H9 (cell line): ENCODE measurements at regions not wholly inside any gene's neighbourhood (a gene's known extent, or its start where the extent isn't known, plus 50 kb on each side); places are given as distances from the start of the nearest gene placed in this dataset.

ENCODE experiments used
- DNase-seq: peaks from one replicate; pipeline ENCODE4 v3.0.0-alpha.2; 2017
- H2AFZ ChIP-seq: one replicate; pipeline ENCODE4 v1.6.1; 2013; ENCODE audit warnings: mild to moderate bottlenecking, low read length, control low read depth, moderate library complexity
- H2AK5ac ChIP-seq: 2 replicates; pipeline ENCODE4 v1.6.1; 2013; ENCODE audit warnings: low read length, control low read depth, mixed read lengths; ENCODE audit not compliant: insufficient read length
- H2BK120ac ChIP-seq: one replicate; pipeline ENCODE4 v1.6.1; 2013; ENCODE audit warnings: low read depth, mild to moderate bottlenecking, low read length, control low read depth, inconsistent platforms; ENCODE audit not compliant: poor library complexity, severe bottlenecking
- H2BK12ac ChIP-seq: 2 replicates; pipeline ENCODE4 v1.6.1; 2013; ENCODE audit warnings: low read length, control low read depth, mixed read lengths, low read depth; ENCODE audit not compliant: insufficient read length
- H2BK15ac ChIP-seq: 2 replicates; pipeline ENCODE4 v1.6.1; 2013; ENCODE audit warnings: low read depth, low read length, control low read depth
- H2BK20ac ChIP-seq: one replicate; pipeline ENCODE4 v1.6.1; 2013; ENCODE audit warnings: low read depth, mild to moderate bottlenecking, low read length, control low read depth, inconsistent platforms; ENCODE audit not compliant: poor library complexity, severe bottlenecking
- H2BK5ac ChIP-seq: 2 replicates; pipeline ENCODE4 v1.6.1; 2013; ENCODE audit warnings: low read length, control low read depth, mixed read lengths; ENCODE audit not compliant: insufficient read length
- H3K14ac ChIP-seq: 2 replicates; pipeline ENCODE4 v1.6.1; 2013; ENCODE audit warnings: low read length, control low read depth; ENCODE audit not compliant: insufficient read depth
- H3K18ac ChIP-seq: 2 replicates; pipeline ENCODE4 v1.6.1; 2013; ENCODE audit warnings: low read depth, mild to moderate bottlenecking, mixed read lengths, low read length, control low read depth; ENCODE audit not compliant: insufficient read length
- H3K23ac ChIP-seq: 2 replicates; pipeline ENCODE4 v1.6.1; 2013; ENCODE audit warnings: low read length, control low read depth, mixed read lengths, low read depth; ENCODE audit not compliant: insufficient read length
- H3K23me2 ChIP-seq: 2 replicates; pipeline ENCODE4 v1.6.1; 2013; ENCODE audit warnings: low read depth, mild to moderate bottlenecking, mixed read lengths, low read length, control low read depth; ENCODE audit not compliant: insufficient read length, poor library complexity, severe bottlenecking
- H3K27ac ChIP-seq: 2 replicates; pipeline ENCODE4 v1.5.1; 2013; ENCODE audit warnings: low read length, control low read depth, mixed read lengths, low read depth; ENCODE audit not compliant: insufficient read length
- H3K27me3 ChIP-seq: 2 replicates; pipeline ENCODE4 v1.6.1; 2013; ENCODE audit warnings: low read length, control low read depth, inconsistent platforms; ENCODE audit not compliant: insufficient read depth
- H3K4ac ChIP-seq: 2 replicates; pipeline ENCODE4 v1.6.1; 2013; ENCODE audit warnings: low read depth, mild to moderate bottlenecking, control low read depth, inconsistent platforms, low read length, moderate library complexity
- H3K4me1 ChIP-seq: 2 replicates; pipeline ENCODE4 v1.6.1; 2013; ENCODE audit warnings: low read length, control low read depth, inconsistent platforms; ENCODE audit not compliant: insufficient read depth
- H3K4me2 ChIP-seq: 2 replicates; pipeline ENCODE4 v1.6.1; 2013; ENCODE audit warnings: low read length, control low read depth, mixed read lengths; ENCODE audit not compliant: insufficient read length, insufficient read depth
- H3K56ac ChIP-seq: 2 replicates; pipeline ENCODE4 v1.6.1; 2013; ENCODE audit warnings: low read depth, mild to moderate bottlenecking, mixed read lengths, low read length, control low read depth; ENCODE audit not compliant: insufficient read length
- H3K79me1 ChIP-seq: 2 replicates; pipeline ENCODE4 v1.6.1; 2013; ENCODE audit warnings: low read depth, mild to moderate bottlenecking, moderate library complexity, low read length, control low read depth, inconsistent platforms; ENCODE audit not compliant: insufficient read depth, poor library complexity, severe bottlenecking
- H3K79me2 ChIP-seq: 2 replicates; pipeline ENCODE4 v1.6.1; 2013; ENCODE audit warnings: low read length, control low read depth, inconsistent platforms; ENCODE audit not compliant: insufficient read depth
- H3K9ac ChIP-seq: 2 replicates; pipeline ENCODE4 v1.6.1; 2013; ENCODE audit warnings: low read length, control low read depth, mixed read lengths; ENCODE audit not compliant: insufficient read length; ENCODE audit errors: extremely low read depth
- H3K9me3 ChIP-seq: one replicate; pipeline ENCODE4 v1.6.1; 2013; ENCODE audit warnings: low read depth, low read length, inconsistent platforms; ENCODE audit not compliant: control insufficient read depth
- H3T11ph ChIP-seq: one replicate; pipeline ENCODE4 v1.6.1; 2013; ENCODE audit warnings: mild to moderate bottlenecking, low read length, control low read depth, inconsistent platforms
- H4K20me1 ChIP-seq: one replicate; pipeline ENCODE4 v1.6.1; 2013; ENCODE audit not compliant: control insufficient read depth, insufficient read length, insufficient read depth
- H4K5ac ChIP-seq: 2 replicates; pipeline ENCODE4 v1.6.1; 2013; ENCODE audit warnings: low read depth, mild to moderate bottlenecking, mixed read lengths, low read length, control low read depth; ENCODE audit not compliant: insufficient read length
- H4K8ac ChIP-seq: replicated peaks from 2 replicates; pipeline ENCODE4 v1.6.1; 2013; ENCODE audit warnings: low read length, control low read depth, mixed read lengths, low read depth; ENCODE audit not compliant: insufficient read length
- H4K91ac ChIP-seq: 2 replicates; pipeline ENCODE4 v1.6.1; 2013; ENCODE audit warnings: low read depth, mild to moderate bottlenecking, moderate library complexity, mixed read lengths, low read length, control low read depth; ENCODE audit not compliant: insufficient read length
- H3K27ac Mint-ChIP-seq, 3 experiments: 2 replicates in 2 of 3; 3 replicates in 1 of 3; pipeline ENCODE4 v1.8.0; 2020 to 2021; ENCODE audit warnings: mixed read lengths in 3 of 3, mild to moderate bottlenecking in 1 of 3, moderate library complexity in 1 of 3
- H3K27me3 Mint-ChIP-seq: 2 replicates; pipeline ENCODE4 v1.8.0; 2021; ENCODE audit warnings: low read depth, mild to moderate bottlenecking, moderate library complexity, mixed read lengths
- H3K36me3 Mint-ChIP-seq, 3 experiments: 2 replicates in 2 of 3; 3 replicates in 1 of 3; pipeline ENCODE4 v1.8.0; 2020 to 2021; ENCODE audit warnings: low read depth in 3 of 3, mixed read lengths in 3 of 3; ENCODE audit not compliant: insufficient read depth in 1 of 3
- H3K4me1 Mint-ChIP-seq, 2 experiments: 2 replicates each; pipeline ENCODE4 v1.8.0; 2020; ENCODE audit warnings: mixed read lengths in 2 of 2
- H3K4me3 Mint-ChIP-seq, 2 experiments: 2 replicates in 1 of 2; 3 replicates in 1 of 2; pipeline ENCODE4 v1.8.0; 2020 to 2021; ENCODE audit warnings: mild to moderate bottlenecking in 2 of 2, mixed read lengths in 2 of 2, moderate library complexity in 1 of 2
- H3K9me3 Mint-ChIP-seq, 2 experiments: 2 replicates in 1 of 2; 3 replicates in 1 of 2; pipeline ENCODE4 v1.8.0; 2020; ENCODE audit warnings: mild to moderate bottlenecking in 2 of 2, mixed read lengths in 2 of 2, moderate library complexity in 1 of 2
- WGBS: extraction: QIAGEN DNeasy Blood & Tissue Kit; methylation state at CpG from one replicate; pipeline ENCODE4 v1.1.7; 2013; ENCODE audit warnings: missing lambda C conversion rate, low lambda C conversion rate, mixed read lengths; ENCODE audit not compliant: insufficient read length; ENCODE audit errors: extremely low coverage; 5-methylcytosine and 5-hydroxymethylcytosine counted together
- TF ChIP-seq, protein P1 (sequence below): fragments of 200-600 bp; sonication (generic); conservative IDR thresholded peaks from 3 replicates; pipeline ENCODE4 v1.8.0; 2021; ENCODE audit warnings: antibody characterized with exemption, mild to moderate bottlenecking

DNA sequence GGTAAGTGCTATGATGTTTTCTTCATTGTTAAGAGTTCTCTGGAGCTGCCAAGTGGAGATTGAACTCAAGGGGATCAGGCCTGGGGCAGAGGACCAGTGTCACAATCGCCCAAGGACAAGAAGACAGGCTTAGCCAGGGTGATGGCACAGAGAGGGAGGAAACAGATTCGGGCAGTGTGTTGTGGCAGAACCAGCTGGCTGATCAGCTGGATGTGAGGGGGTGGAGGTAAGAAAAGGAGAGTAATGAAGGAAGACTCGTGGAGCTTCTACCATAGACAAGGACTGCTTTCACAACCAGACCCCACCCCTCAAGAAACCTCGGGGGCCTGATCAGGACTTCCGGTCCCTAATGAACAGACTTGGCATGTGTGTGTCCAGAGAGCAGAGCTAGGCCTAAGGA lies 60.9 kb upstream of the LINGO1 start:
- Histone ChIP-seq H3K14ac (no peak overlapping the region), H3K79me1 (no peaks in the 10 kb centered on the region), H2BK15ac (no peak overlapping the region), H3K4me1 (no peaks in the 10 kb centered on the region), H4K20me1 (no peaks in the 10 kb centered on the region), H4K5ac (no peak overlapping the region), H3T11ph (no peak overlapping the region), H3K4ac (no peak overlapping the region), H2BK20ac (no peak overlapping the region), H4K91ac (no peak overlapping the region), H3K27ac (no peak overlapping the region), H2BK120ac (no peak overlapping the region), H3K23ac (no peak overlapping the region), H2BK12ac (no peak overlapping the region), H3K9ac (no peak overlapping the region), H3K27me3 (no peaks in the 10 kb centered on the region), H3K4me2 (no peak overlapping the region), H2AK5ac (no peak overlapping the region), H2BK5ac (no peak overlapping the region), H3K56ac (no peak overlapping the region), H3K79me2 (no peaks in the 10 kb centered on the region), H2AFZ (no peak overlapping the region), H3K18ac (no peak overlapping the region), H3K23me2 (no peaks in the 10 kb centered on the region), H4K8ac (no peak overlapping the region), H3K9me3 (no peaks in the 10 kb centered on the region)
- no CpG with 5 or more reads among the region's 5 CpGs for WGBS
- no peaks in the 10 kb centered on the region; a peak in 1 of 5 replicates for H3K9me3 Mint-ChIP-seq
- no peaks in the 10 kb centered on the region for H3K36me3 Mint-ChIP-seq
- H3K27ac Mint-ChIP-seq: peak overlapping the region in 1 of 3 experiments; percentile 18; a peak in 1 of 7 replicates
- no peak overlapping the region for H3K4me3 Mint-ChIP-seq
- no peak for DNase-seq
- TF ChIP-seq, protein P1, sequence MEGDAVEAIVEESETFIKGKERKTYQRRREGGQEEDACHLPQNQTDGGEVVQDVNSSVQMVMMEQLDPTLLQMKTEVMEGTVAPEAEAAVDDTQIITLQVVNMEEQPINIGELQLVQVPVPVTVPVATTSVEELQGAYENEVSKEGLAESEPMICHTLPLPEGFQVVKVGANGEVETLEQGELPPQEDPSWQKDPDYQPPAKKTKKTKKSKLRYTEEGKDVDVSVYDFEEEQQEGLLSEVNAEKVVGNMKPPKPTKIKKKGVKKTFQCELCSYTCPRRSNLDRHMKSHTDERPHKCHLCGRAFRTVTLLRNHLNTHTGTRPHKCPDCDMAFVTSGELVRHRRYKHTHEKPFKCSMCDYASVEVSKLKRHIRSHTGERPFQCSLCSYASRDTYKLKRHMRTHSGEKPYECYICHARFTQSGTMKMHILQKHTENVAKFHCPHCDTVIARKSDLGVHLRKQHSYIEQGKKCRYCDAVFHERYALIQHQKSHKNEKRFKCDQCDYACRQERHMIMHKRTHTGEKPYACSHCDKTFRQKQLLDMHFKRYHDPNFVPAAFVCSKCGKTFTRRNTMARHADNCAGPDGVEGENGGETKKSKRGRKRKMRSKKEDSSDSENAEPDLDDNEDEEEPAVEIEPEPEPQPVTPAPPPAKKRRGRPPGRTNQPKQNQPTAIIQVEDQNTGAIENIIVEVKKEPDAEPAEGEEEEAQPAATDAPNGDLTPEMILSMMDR: no peak
- peaks cover 9% of the 10 kb centered on the region for H3K27me3 Mint-ChIP-seq
- peaks cover 0 to 22% of the 10 kb centered on the region in 2 experiments; a peak in 3 of 4 replicates for H3K4me1 Mint-ChIP-seq
